ENCODE measurements at regions not wholly inside any gene's neighbourhood (a gene's known extent, or its start where the extent isn't known, plus 50 kb on each side); places are given as distances from the start of the nearest gene placed in this dataset.

GRCh38 chr5:174789596-174789995 is 65.2 kb downstream of the MSX2 start:
- ATAC-seq (ENCODE audit: insufficient number of reproducible peaks, low FRiP score, low read depth) (no peak), DNase-seq (ENCODE audit: low spot score) (no peak)
- H3K4me3 ChIP-seq = no peak overlapping the region

GRCh38 chr5:174785120-174785680 is 60.8 kb downstream of the MSX2 start:
- TF ChIP-seq CTCF (IDR thresholded peaks at IDR 0.05) = no peak
- ATAC-seq (ENCODE audit: insufficient number of reproducible peaks, low FRiP score, low read depth) (no peak), DNase-seq (ENCODE audit: low spot score) (no peak)
- no peaks in the 10 kb centered on the region for H3K4me1 ChIP-seq (ENCODE audit: control insufficient read depth in 1 of 2, low read depth in 2 of 2)
- H3K4me3 ChIP-seq = no peak overlapping the region
- H3K36me3 ChIP-seq = no peaks in the 10 kb centered on the region
- H3K27me3 ChIP-seq (replicated peaks; ENCODE audit: insufficient read depth) = no peaks in the 10 kb centered on the region
- no peak overlapping the region for H3K27ac ChIP-seq
- no peaks in the 10 kb centered on the region for H3K9me3 ChIP-seq

More at GRCh38 chr5:174789596-174789995, 65.2 kb downstream of the MSX2 start:
- no peak overlapping the region for H3K27ac ChIP-seq
- no peak for TF ChIP-seq CTCF (IDR thresholded peaks at IDR 0.05)
- H3K9me3 ChIP-seq = no peaks in the 10 kb centered on the region
- no peaks in the 10 kb centered on the region for H3K27me3 ChIP-seq (replicated peaks; ENCODE audit: insufficient read depth)
- H3K4me1 ChIP-seq (ENCODE audit: control insufficient read depth in 1 of 2, low read depth in 2 of 2) = no peaks in the 10 kb centered on the region
- H3K36me3 ChIP-seq = no peaks in the 10 kb centered on the region

All from thoracic aorta (tissue), 2 donors.